Gastroesophageal sphincter (tissue), 4 donors: ENCODE measurements at regions not wholly inside any gene's neighbourhood (a gene's known extent, or its start where the extent isn't known, plus 50 kb on each side); places are given as distances from the start of the nearest gene placed in this dataset.

Experiments used
- ATAC-seq: fragments of 150-250 bp; one replicate; pipeline ENCODE4 v1.9.1; 2016; ENCODE audit warnings: mild to moderate bottlenecking, moderate library complexity
- H3K27ac ChIP-seq, 4 donors: fragments of 200-600 bp; sonication (generic) in 3 of 4; 1 replicate in 3 of 4; 2 replicates in 1 of 4; pipeline ENCODE4 v1.5.1; 2016 to 2019
- H3K27me3 ChIP-seq: fragments of 200-600 bp; sonication (generic); one replicate; pipeline ENCODE4 v1.5.1; 2019
- H3K36me3 ChIP-seq, 2 donors: fragments of 200-600 bp; sonication (generic); one replicate each; pipeline ENCODE4 v1.5.1; 2019; ENCODE audit warnings: control low read depth in 1 of 2
- H3K4me1 ChIP-seq, 3 donors: fragments of 200-600 bp; sonication (generic); 1 replicate in 2 of 3; 2 replicates in 1 of 3; pipeline ENCODE4 v1.5.1; 2016 to 2019; ENCODE audit warnings: control low read depth in 2 of 3
- H3K4me3 ChIP-seq, 2 donors: fragments of 200-600 bp; sonication (generic); one replicate each; pipeline ENCODE4 v1.5.1; 2019; ENCODE audit warnings: mild to moderate bottlenecking in 1 of 2, moderate library complexity in 1 of 2
- H3K9me3 ChIP-seq, 3 donors: fragments of 200-600 bp; sonication (generic); one replicate each; pipeline ENCODE4 v1.5.1; 2017 to 2019; ENCODE audit warnings: control low read depth in 2 of 3
- CTCF ChIP-seq, 4 experiments: fragments of 200-600 bp in 2 of 4; fragments of 450-650 bp in 2 of 4; sonication (generic) in 1 of 4; IDR thresholded peaks; one replicate each; pipeline ENCODE4 v1.5.1; 2017 to 2019; ENCODE audit warnings: antibody characterized with exemption in 4 of 4, mild to moderate bottlenecking in 2 of 4, moderate library complexity in 2 of 4
- EP300 ChIP-seq: sonication (generic); formaldehyde crosslinking; IDR thresholded peaks from one replicate; pipeline ENCODE4 v1.6.1; 2017; ENCODE audit warnings: antibody characterized with exemption, mild to moderate bottlenecking
- POLR2A ChIP-seq, 2 donors: fragments of 450-650 bp; IDR thresholded peaks; one replicate each; pipeline ENCODE4 v1.6.1; 2017; ENCODE audit warnings: antibody characterized with exemption in 2 of 2, mild to moderate bottlenecking in 2 of 2, moderate library complexity in 1 of 2
- POLR2AphosphoS5 ChIP-seq: sonication (generic); formaldehyde crosslinking; IDR thresholded peaks from one replicate; pipeline ENCODE4 v1.6.1; 2017; ENCODE audit warnings: antibody characterized with exemption
- WGBS, 2 donors: methylation state at CpG; one replicate each; pipeline ENCODE4 v1.1.5; 2018; ENCODE audit warnings: low coverage in 1 of 2; 5-methylcytosine and 5-hydroxymethylcytosine counted together

- no peak for TF ChIP-seq EP300
- no peak for TF ChIP-seq POLR2A (IDR thresholded peaks at IDR 0.05)
- TF ChIP-seq CTCF (IDR thresholded peaks at IDR 0.05): no peak
- no peak for TF ChIP-seq POLR2AphosphoS5
- Histone ChIP-seq H3K27me3 (no peaks in the 10 kb centered on the region), H3K36me3 (no peaks in the 10 kb centered on the region), H3K9me3 (no peaks in the 10 kb centered on the region), H3K4me3 (no peak overlapping the region), H3K27ac (no peak overlapping the region), H3K4me1 (no peaks in the 10 kb centered on the region)
- ATAC-seq: no peak
- 100% methylated on average over 1 of the region's 1 CpG for WGBS, 2 donors
These were observed 660.0 kb upstream of the TMEFF2 start for GRCh38 chr2:192854706-192855105.

GRCh38 chr2:192854031-192854430, 659.3 kb upstream of the TMEFF2 start:
- WGBS, 2 donors: 84 to 85% methylated on average over 3 of the region's 3 CpGs

GRCh38 chr2:192828947-192829346, 634.2 kb upstream of the TMEFF2 start:
- no peak for TF ChIP-seq CTCF (IDR thresholded peaks at IDR 0.05)
- no peak for TF ChIP-seq EP300
- no peak for TF ChIP-seq POLR2AphosphoS5
- no peak for TF ChIP-seq POLR2A (IDR thresholded peaks at IDR 0.05)
- H3K4me1 ChIP-seq: no peaks in the 10 kb centered on the region
- WGBS, 2 donors: 78 to 91% methylated on average over 1 to 4 of the region's 6 CpGs
- no peak for ATAC-seq
- H3K9me3 ChIP-seq: no peaks in the 10 kb centered on the region
- no peak overlapping the region for H3K4me3 ChIP-seq
- no peaks in the 10 kb centered on the region for H3K27me3 ChIP-seq
- no peaks in the 10 kb centered on the region for H3K36me3 ChIP-seq
- no peak overlapping the region for H3K27ac ChIP-seq

More at GRCh38 chr2:192854031-192854430, 659.3 kb upstream of the TMEFF2 start:
- Histone ChIP-seq H3K9me3 (no peaks in the 10 kb centered on the region), H3K4me1 (no peaks in the 10 kb centered on the region), H3K27ac (no peak overlapping the region), H3K27me3 (no peaks in the 10 kb centered on the region), H3K36me3 (no peaks in the 10 kb centered on the region), H3K4me3 (no peak overlapping the region)
- TF ChIP-seq POLR2A (IDR thresholded peaks at IDR 0.05) (no peak), CTCF (IDR thresholded peaks at IDR 0.05) (no peak), EP300 (no peak), POLR2AphosphoS5 (no peak)
- ATAC-seq: no peak

GRCh38 chr2:192828175-192828574, 633.4 kb upstream of the TMEFF2 start:
- ATAC-seq: no peak

More at GRCh38 chr2:192828175-192828574, 633.4 kb upstream of the TMEFF2 start:
- H3K36me3 ChIP-seq: no peaks in the 10 kb centered on the region
- TF ChIP-seq EP300 (no peak), POLR2A (IDR thresholded peaks at IDR 0.05) (no peak), POLR2AphosphoS5 (no peak), CTCF (IDR thresholded peaks at IDR 0.05) (no peak)
- no peak overlapping the region for H3K27ac ChIP-seq
- H3K9me3 ChIP-seq: no peaks in the 10 kb centered on the region
- 60% methylated on average over 2 of the region's 8 CpGs; no CpG with 5 or more reads in 1 of the 2 donors for WGBS, 2 donors
- H3K4me1 ChIP-seq: no peaks in the 10 kb centered on the region
- H3K27me3 ChIP-seq: no peaks in the 10 kb centered on the region
- no peak overlapping the region for H3K4me3 ChIP-seq
